UCSD-AML1 (cell line): ENCODE measurements at regions not wholly inside any gene's neighbourhood (a gene's known extent, or its start where the extent isn't known, plus 50 kb on each side); places are given as distances from the start of the nearest gene placed in this dataset.
"Not testable (repeated sequence)": the region's sequence is repeated elsewhere in the genome, so short reads cannot be mapped to it uniquely, and the experiment has no call there.

Experiments used
- DNase-seq: peaks from one replicate; lab custom pipeline; 2025; ENCODE audit not compliant: unreplicated experiment; lab: John Stamatoyannopoulos, UW

DNA sequence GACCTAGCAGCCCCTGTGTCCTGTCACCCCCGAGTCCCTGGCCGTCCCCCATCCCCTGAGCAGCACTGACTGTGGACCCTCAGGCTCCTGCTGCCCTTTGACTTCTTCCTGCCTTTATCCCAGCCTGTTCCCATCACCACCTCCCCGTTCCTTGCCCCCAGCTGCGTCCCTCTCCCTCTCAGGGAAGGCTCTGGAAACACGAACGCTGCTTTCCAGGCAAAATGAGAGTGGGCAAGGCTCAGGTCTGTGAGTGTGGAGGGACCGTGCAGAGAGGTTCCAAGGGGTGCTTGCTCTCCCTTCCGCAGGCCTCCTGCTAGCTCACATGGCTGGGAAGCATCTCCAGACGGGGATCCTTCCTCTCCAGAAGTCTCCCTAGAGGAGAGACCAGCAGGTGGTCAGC, 501.8 kb upstream of the SALL3 start:
- no peak for DNase-seq

DNA sequence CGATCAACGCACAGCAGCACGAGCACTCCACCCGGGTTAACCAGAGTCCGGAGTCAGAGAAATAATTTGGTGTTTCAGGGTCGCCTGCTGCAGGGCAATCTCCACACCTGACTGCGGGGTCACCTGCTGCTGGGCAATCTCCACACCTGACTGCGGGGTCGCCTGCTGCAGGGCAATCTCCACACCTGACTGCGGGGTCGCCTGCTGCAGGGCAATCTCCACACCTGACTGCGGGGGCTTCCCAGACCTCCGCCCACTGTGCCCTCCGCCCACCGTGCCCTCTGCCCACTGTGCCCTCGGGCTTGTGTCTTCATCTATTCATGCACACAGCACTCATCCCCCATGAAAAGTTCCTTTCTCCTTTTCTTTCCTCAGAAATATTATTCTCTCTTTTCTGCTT, 500.2 kb upstream of the SALL3 start:
- DNase-seq = no peak

DNA sequence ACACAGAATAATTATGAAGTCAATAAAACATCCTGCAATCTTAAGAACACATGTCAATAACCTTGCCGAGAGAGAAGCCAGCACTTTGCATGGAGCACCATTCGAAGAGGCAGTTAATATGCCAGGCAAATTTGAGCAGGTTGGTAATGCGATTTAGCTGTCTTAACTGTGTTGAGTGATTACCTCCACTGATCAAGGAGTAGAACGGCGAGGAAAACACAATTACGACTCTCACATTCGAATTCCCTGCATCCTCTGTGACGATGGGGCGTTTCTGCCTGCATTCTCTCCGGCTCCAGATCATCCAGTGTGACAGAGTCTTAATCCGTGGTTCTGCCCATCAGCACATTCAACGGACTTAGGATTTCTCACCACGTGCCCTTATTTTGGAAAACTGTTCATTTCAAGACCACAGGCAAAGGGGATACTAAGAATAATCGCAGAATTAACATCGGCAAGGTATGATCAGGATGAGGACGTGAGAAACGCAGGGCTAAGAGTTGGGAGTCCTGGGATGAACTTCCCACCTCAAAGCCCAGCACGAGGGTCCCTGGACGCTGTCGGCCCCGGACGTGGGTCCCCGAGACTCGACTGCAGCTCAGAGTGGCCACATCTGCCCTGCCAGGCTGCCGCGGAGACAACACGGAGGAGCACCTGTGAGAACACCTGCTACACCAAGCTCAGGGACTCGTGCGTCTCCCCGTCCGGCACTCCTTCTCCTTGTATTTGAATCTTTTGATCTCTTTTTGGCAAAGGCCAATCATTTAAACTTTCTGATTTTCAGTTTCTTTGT, 499.2 kb upstream of the SALL3 start:
- DNase-seq = no peak

DNA sequence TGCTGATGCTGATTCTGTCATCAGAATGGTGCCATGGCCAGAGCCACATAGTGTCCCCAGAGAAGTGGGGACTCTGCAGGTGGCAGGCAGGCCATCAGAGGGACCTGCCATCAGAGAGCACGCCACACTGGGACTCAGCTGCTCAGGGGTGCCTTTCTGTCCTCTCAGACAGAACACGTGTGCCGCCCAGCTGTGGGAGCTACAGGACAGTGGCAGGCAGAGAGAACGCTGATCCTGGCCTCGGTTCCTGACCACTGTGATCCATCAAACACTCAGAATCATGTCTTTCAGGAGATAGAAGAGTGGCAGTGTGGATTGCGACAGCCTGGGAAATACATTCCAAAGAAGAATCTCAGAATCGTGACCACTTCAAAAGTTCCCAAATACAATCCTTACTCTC, 497.2 kb upstream of the SALL3 start:
- DNase-seq = no peak

DNA sequence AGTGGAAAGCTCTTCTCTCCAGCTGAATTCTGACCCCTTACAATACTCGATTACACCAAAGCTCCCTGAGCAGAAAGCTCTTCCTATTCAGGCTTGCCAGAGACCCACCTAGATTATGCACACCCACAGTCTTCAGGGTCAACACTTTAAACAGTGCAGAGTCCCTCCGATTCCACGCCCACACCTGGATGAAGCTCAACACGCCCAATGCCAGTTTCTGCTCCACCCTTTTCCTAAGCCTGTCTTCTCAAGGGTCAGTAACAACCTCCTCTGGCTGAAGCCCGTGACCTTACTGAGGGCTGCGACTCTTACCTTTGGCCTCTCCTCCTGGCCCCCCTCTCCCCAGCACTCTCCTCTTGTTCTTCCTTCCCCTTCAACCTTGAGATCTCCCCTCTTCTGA, 492.0 kb upstream of the SALL3 start:
- no peak for DNase-seq

DNA sequence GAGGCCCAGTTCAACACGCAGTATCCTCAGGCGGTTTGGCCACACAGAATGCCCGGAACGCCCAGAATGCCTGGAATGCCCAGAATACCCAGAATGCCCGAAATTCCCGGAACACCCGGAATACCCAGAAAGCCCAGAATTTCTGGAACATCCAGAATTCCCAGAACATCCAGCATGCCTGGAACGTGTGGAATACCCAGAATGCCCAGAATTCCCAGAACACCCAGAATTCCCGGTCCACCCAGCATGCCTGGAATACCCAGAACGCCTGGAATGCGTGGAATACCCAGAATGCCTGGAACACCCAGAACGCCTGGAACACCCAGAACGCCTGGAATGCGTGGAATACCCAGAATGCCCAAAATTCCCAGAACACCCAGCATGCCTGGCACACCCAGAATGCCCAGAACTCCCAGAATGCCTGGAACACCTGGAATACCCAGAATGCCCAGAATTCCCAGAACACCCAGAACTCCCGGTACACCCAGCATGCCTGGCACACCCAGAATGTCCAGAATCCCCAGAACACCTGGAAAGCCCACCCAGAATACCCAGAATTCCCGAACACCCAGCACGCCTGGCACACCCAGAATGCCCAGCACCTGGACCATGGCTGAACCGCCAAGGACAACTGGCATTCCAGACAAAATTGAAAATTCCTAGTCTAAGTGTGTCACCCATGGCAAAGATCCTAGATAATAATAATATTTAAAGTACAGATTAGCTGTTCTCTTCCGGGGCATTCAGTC, 487.4 kb upstream of the SALL3 start:
- DNase-seq = no peak

DNA sequence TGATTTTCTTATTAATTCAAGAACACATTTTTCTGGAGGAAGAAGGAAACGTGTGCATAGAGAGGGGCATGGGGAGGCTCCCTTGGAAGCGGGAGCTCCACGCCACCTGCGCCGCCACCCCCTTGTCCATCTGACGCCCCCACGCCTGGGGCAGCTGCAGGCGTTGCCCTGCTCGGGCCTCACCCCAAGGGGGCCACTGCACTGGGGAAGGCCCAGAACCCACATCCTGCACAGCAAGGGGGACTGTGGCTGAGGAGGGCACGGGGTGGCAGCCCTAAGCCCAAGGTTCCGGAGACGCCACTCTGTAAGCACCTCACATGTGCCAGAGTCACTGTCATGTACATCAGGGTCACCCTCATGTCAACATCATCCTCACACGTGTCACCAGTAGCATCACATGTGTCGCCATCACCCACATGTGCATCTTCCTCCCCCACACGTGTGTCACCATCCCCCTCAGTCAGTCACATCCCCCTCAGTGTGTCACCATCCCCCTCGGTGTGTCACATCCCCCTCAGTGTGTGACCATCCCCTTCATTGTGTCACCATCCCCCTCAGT, 486.7 kb upstream of the SALL3 start:
- DNase-seq = no peak

DNA sequence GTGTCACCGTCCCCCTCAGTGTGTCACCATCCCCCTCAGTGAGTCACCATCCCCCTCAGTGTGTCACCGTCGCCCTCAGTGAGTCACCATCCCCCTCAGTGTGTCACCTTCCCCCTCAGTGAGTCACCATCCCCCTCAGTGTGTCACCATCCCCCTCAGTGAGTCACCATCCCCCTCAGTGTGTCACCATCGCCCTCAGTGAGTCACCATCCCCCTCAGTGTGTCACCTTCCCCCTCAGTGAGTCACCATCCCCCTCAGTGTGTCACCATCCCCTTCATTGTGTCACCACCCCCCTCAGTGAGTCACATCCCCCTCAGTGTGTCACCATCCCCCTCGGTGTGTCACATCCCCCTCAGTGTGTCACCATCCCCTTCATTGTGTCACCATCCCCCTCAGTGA, 486.1 kb upstream of the SALL3 start:
- DNase-seq = not testable (repeated sequence)

DNA sequence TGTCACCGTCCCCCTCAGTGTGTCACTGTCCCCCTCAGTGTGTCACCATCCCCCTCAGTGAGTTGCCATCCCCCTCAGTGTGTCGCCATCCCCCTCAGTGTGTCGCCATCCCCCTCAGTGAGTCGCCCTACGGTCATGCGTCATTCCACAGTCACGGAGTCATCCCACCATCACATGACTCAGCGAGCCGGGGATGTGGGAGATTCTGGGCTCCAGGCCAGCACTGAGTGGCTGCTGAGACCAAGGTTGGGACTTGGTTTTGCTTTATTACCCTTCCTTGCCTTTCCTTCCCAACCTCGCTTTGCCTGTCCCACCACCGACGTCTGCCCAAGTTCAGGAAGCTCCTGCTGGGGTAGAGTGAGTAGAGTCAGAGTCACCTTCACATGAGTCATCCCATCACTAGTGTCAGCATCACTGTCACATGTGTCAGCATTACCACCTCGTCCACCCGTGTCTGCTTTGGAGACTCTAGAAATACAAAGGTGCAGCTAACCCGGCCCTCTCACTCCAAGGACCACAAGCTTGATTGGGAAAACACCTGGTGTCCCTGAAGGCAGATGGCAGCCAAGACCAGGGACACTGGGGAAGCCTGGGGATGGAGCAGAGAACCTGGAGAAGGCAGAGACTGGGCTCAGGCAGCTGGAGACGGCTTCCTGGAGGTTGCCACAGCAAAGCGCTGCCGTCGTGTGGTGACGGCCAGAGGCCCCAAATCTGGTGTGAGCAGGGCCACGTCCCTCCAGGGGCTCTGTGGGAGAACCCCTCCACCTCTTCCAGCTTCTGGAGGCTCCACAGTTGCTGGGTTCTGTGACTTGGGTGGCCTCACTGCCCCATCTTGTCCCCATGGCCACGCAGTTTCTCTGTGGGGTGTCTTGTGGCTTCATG, 485.2 kb upstream of the SALL3 start:
- no peak for DNase-seq

DNA sequence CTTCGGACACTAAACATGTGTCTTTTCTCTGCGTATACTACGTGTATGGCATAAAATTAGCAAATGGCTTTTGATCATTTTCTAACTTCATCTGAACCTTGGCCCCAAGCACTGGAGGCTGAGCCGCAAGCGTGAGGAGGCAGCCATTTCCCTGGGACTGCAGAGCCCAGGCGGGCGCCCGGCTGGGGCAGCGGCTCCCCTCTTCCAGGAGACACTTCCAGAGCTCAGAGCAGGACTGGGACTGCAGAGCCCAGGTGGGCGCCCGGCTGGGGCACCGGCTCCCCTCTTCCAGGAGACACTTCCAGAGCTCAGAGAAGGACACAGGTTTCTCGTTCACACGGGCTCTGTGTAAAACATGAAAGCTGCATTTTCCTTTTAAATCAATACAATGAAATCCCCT, 484.1 kb upstream of the SALL3 start:
- no peak for DNase-seq

DNA sequence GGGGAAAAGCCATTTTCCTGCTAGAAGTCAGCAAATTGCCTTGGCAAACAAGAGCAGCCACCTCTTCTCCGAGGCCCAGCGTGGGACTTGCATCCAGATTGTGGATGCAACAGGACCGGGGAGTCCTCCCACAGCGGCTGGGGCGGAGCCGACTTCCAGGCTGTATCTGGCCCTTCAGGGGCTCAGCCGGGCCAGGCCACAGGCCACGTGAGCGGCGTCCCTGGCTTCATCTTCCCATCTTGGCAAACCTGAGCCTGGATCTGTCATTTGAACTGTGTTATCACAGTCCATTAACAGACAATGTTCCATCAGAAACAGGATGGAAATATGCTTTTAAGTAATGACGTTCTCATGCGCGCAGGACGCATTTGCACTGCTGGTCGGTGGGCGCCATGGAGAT, 483.5 kb upstream of the SALL3 start:
- no peak for DNase-seq

DNA sequence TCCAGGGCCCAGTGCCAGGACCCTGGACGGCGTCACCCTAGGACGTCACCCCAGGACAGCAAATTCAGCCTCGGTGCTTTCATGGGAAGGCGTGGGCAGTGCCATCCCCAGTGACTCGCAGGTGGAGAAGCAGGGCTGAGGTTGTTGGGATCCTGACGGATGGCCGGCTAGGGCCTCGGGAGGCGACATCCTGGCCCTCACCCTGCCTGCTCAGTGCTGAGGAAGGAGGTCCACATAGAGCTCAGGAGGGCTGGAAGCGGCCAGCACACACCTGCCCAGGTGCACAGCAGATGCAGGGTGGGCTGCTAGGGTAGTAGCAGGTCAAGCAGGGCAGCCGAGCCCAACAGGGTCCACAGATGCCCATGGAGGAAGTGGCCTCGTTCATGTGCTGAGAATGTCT, 482.0 kb upstream of the SALL3 start:
- no peak for DNase-seq

DNA sequence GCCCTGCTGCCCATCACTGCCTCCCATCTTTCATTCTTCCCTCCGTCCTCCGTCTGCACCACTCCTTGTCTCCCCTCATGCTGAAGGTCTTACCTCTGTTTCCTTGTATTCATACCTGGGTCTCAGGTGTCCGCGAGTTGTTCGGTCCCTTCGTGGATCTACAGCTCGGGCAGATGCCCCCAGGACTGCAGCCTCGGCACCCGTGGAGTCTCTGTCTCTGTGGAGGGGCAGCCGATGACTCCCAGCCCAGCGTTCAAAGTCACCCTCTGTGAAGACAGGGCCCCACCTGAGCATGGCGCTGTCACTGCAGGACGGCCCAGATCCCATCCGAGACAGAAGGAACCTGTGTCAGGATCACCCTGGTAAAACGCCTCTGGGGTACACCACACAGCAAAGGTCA, 480.0 kb upstream of the SALL3 start:
- DNase-seq = no peak

DNA sequence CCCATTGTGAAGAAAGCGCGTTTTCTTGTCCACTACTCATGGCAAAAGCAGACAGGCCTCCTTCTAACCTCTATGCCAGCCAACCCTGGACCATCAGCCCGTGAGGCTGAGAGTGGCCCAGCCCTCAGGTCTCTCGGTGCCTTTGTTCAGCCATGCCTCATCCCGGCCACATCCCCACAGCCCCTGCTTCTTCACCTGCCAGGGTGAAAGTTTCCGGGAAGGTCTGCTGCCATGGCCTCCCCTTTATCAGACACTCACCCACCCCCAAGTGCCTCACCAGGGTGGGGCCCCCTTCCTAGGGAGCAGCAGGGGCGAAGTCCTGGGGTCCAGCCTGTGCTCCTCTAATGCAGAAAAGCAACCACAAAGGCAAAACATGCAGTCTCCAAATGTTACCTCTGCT, 478.4 kb upstream of the SALL3 start:
- no peak for DNase-seq

DNA sequence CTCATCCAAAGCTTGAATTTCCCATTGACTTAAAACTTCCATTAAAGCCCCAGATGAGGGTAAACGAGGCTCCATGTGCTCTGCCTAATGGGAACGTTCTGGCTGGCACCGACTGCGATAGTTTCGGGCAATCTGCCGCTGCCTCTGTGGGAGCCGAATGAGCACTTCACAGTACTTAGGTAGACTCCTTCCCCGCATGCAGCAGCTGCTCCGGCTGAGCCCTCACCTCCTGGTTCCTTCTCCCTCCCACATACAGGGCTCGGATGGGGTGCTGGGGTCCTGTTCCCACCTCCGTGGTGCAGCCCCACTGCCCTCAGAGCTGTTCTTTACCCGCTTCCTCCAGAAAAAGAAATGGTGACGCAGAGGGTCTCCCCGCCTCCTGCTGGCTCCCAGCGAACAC, 476.5 kb upstream of the SALL3 start:
- no peak for DNase-seq

DNA sequence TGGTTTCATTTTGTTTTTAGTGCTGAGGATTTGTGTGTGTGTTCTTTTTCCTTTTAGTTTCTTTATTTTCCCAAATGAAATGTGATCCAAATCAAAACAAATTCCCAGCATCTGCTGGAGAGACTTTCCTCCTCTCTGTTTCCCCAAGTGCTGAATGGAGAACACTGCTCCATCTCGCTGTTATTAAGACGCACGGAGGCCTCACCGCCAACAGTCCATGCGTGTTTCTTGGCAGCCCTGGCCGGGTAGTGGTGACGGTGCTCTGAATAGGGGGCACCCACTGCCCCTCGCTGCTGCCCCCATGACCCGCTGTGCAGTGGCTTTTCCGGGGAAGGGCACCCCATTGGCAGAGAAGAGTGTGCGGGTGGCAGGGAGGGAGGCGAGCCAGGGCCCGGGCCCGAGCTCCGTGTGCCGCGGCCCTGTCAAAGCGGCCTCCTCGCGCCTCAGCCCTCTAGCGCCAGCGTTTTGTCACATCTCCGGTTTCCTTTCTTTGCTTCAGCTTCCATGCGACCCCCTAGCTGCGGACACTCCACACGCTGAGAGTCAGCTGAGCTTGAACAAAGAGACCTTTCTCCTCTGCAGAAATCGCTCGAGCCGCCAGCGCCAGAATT, 473.7 kb upstream of the SALL3 start:
- no peak for DNase-seq

DNA sequence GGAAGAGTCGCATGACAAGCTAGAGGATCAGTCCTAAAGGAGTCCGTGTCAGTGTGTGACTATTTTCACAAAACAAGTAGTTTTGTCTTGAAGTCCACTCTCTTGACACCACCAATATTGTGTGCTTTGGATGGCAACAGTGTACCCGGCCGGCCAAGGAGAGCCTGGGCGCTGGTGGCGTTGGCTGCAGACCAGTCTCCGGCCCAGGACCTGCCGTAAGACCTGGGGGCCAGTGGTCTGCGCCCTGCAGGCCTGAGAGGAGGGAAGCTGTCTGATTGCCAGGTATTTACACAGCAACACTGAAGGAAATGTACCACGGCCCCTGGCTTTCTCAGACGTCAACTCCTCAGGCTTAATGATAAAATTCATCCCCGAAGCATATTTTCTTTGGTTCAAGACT, 472.4 kb upstream of the SALL3 start:
- DNase-seq = no peak

DNA sequence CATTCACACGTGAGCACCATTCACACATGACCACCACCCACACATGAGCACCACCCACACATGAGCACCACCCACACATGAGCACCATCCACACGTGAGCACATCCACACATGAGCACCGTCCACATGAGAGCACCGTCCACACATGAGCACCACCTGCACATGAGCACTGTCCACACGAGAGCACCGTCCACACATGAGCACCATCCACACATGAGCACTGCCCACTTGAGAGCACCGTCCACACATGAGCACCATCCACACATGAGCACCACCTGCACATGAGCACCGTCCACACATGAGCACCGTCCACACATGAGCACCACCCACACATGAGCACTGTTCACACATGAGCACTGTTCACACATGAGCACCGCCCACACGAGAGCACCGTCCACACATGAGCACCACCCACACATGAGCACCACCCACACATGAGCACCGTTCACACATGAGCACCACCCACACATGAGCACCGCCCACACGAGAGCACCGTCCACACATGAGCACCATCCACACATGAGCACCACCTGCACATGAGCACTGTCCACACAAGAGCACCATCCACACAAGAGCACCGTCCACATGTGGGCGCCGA, 471.3 kb upstream of the SALL3 start:
- not testable (repeated sequence) for DNase-seq

DNA sequence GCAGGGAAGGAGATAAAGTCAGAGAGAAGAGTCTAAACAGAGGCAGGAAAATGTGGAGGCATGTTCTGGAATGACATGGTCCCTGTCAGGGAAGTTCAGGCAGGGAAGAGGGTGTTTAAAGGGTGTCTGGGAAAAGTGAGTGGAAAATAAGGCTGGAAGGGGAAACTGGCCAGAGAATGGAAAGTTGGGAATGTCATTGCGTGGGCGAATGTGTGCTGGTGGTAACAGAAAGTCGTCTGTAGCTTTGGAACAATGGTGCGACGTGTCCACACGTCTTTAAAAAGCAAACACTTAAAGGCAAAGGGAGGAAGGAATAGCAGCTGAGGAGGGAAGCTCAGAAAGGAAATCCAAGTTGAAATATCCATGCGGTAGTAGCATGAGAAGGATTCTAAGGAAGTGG, 469.5 kb upstream of the SALL3 start:
- no peak for DNase-seq

DNA sequence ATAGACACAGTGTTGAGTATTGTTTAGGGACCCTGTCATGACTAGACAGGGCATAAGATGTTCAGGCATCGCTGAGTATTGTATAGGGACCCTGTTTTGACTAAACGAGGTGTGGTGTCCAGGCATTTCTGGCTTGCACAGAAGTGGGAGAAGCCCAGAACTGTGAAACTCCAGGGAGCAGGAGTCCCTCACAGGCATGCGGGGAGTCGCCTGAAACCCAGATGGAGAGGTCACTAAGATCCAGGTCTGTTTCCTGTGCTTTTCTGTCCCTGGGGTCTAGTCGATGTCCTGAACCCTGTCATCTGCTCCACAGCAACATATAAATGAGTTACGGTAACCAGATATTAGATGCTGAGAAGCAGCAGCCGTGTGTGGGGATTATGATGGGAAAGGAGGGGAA, 469.0 kb upstream of the SALL3 start:
- DNase-seq = no peak
